ENCODE measurements at regions not wholly inside any gene's neighbourhood (a gene's known extent, or its start where the extent isn't known, plus 50 kb on each side); places are given as distances from the start of the nearest gene placed in this dataset.

- DNase-seq: no peak
Observed at GRCh38 chr10:125397608-125398007, 237.2 kb upstream of the CTBP2 start.

GRCh38 chr10:125396676-125397075, 236.3 kb upstream of the CTBP2 start:
- DNase-seq: no peak

DNA sequence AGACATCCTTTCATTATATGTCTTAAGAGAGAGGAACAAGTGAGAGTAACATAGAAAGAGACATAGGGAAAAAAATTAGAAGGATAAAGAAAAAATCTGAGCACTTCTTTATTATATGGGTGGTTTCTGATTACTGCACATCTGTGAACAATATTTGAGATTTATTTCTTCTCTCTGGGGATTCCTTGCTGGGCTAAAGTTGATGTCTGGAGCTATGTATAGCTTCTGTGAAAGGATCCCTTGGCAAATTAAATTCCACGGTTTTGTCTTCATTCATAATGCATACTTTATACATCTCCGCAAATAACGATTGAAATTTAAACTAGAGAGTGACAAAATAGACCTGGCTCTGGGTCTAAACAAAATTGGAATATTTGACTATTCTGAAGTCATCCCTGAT, 232.2 kb upstream of the CTBP2 start:
- no peak for DNase-seq

DNA sequence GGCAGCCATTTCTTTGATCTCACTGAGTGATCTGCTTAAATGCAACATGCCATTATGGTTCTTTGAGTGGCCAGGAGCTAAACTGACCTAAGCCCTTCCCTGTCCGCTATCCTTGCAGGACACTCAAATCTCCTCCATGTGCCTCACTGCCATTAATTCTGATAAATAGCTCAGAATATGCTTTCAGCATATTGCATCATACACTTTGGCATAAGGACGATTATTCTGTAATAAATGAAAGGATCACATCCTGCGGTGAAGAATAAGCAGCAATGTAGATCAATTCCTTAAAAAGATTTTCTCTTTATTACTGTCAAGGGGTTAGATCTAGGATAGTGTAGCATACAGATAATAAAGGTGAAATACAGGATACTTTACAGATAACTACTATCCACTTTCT, 231.8 kb upstream of the CTBP2 start:
- no peak for DNase-seq

DNA sequence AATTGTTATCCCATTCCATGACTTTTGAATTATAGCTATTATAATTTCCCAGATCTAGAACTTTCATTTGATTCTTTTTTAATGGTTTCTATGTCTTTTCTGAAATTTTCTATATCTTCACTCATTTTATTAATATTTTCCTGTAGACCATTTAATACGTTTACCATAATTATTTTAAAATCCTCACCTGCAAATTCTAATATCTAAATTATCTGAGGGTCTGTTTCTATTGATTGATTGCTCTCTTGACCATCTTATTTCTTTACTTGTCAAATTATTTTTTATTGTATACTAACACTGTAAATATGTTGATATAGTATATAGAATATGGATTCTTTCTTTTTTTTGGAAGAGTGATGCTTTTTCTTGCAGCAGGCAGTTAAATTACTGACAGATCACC, 229.3 kb upstream of the CTBP2 start:
- no peak for DNase-seq

GRCh38 chr10:125379592-125379991, 219.2 kb upstream of the CTBP2 start:
- no peak for DNase-seq

DNA sequence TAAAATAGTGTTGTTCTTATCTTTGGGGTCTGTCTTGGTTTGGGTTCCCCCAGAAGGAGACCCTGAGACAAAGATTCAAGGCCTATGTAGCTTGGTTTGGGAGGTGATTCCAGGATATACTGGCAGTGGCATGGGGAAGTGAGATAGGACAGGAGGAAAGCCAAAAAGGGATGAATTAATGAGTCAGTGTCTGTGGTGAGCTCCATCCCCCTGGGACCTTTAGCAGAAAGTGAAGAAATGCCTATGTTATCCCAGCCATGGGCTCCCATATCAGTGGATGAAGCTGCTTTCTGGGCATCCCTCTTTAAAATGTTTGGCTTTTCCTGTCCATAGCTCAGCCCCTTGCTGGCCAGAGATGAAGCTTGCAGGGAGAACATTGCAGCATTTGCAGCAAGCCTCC, 217.0 kb upstream of the CTBP2 start:
- no peak for DNase-seq

DNA sequence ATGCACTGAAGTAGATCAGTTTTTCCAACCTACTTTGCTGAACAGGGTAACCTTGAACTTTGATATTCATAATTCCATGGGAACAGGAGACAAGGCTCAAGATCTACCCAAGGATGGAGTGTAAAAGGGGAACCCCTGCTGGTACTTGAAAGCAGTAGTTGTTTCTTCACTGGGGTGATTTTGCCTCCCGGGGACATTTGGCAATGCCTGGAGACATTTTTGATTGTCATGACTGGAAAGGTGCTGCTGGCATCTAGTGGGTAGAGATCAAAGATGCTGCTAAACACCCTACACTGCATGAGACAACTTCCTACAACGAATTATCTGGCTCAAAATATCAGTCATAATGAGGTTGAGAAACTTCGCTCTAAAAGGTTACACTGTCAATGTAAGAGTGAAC, 214.8 kb upstream of the CTBP2 start:
- no peak for DNase-seq

- no peak for DNase-seq
Observed at GRCh38 chr10:125373546-125373945, 213.2 kb upstream of the CTBP2 start.

GRCh38 chr10:125370578-125370977, 210.2 kb upstream of the CTBP2 start:
- no peak for DNase-seq

DNA sequence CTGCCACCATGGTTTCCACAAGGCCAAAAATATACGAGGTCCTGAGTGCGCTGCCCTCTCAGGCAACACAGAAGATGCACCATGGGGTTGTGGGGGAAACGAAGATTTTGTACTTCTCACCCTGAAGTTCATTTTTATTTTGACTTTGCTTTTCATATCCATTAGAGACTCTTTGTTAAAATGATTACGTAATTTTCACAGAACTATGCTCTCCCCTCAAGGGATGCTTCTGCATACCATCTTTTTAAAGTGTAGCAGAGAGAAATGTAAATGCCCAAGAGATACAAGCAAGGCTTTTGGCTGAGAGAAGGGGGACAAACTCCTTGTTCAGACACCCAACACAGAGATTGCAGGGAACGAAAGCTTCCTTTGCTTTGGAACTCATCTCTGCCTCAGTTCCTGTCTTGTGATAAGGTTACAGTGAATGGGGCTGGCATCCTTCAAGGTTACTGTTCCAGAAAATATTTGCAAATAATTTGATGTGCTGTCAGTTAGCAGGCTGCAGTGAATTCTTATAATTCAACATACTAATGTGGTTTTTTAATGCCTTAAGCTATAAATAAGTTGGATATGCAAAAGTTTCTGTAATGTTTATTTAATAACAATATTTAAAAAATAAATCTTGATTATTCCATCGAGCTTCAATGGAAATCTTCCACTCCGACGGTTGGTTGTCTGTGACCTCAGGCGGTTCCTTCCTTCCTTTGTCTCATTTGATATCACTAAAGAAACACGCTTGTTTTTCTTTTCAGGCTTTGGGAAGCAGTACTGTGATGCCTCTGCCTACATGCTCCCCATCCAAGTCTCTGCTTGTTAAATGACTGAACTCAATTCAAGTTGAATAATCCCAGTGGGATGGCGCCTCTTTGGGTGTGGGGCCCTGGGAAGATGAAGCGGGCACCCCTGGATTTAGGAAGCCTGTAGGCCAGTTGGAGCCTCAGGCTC, 209.3 kb upstream of the CTBP2 start:
- no peak for DNase-seq

GRCh38 chr10:125368146-125368545, 207.8 kb upstream of the CTBP2 start:
- DNase-seq: no peak

DNA sequence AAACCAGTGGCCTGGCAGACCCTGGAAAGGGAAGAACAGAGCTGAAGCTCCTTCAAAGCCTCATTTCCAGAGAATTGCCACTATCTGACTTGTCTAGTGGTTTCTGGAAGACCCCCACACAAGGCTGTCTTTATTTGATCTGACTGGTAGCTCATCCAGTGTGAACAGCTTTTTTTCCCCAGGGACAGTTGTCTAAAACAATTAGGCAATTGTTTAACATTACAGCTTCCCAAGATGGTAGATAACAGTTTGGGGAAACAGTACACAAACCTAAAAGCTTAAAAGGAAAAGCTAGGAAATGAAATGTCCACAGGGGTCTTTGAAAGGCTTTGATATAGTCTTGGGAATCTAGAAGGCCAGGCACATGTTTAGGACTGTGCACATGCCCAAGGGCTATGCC, 203.4 kb upstream of the CTBP2 start:
- no peak for DNase-seq

- no peak for DNase-seq
Observed at GRCh38 chr10:125362950-125363349, 202.6 kb upstream of the CTBP2 start.

GRCh38 chr10:125359401-125359800, 199.0 kb upstream of the CTBP2 start:
- no peak for DNase-seq

GRCh38 chr10:125355657-125356056, 195.3 kb upstream of the CTBP2 start:
- no peak for DNase-seq

DNA sequence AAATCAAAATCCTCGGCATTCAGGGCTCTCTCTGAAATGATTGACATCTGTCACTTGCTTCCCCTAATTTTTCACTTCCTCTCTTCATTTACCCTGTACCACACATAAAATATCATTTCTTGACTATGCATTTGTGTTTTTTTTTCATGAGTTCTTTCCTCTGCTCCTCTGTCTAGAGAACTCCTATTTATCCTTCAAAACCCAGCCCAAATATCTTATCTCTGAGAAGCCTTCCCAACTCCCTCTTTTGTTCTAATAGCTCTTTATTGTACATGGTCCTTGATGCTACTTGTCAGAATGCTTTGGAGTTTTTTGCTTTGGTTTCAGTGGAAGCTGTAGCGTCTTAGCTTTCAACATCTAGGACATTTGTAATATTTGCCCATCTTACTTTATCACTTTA, 190.2 kb upstream of the CTBP2 start:
- no peak for DNase-seq

- no peak for DNase-seq
Observed at GRCh38 chr10:125348536-125348935, 188.2 kb upstream of the CTBP2 start.

- no peak for DNase-seq
Observed at GRCh38 chr10:125344573-125345171, 184.3 kb upstream of the CTBP2 start.

- no peak for DNase-seq
Observed at GRCh38 chr10:125343983-125344382, 183.6 kb upstream of the CTBP2 start.

GRCh38 chr10:125343118-125343925, 183.0 kb upstream of the CTBP2 start:
- DNase-seq: no peak

DNA sequence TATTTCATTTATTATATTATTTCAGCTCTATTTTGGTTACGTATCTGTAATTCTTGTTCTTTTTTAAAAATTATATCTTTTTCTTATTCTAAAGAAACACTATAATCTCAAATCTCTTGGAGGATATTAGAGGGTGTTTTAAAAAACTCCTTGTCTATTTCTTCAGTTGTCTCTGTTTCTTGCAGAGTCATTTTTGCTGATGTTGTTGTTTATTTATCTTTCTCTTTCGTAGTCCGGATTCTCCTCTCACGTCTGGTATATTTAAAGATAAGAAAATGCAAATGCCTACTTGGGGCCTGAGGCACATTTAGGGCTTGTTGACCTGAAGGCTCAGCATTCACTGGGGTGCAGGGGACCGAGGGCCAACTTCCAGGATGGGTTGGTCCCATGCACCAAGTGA, 181.2 kb upstream of the CTBP2 start:
- DNase-seq: no peak

GRCh38 chr10:125340903-125341302, 180.5 kb upstream of the CTBP2 start:
- DNase-seq: no peak

DNA sequence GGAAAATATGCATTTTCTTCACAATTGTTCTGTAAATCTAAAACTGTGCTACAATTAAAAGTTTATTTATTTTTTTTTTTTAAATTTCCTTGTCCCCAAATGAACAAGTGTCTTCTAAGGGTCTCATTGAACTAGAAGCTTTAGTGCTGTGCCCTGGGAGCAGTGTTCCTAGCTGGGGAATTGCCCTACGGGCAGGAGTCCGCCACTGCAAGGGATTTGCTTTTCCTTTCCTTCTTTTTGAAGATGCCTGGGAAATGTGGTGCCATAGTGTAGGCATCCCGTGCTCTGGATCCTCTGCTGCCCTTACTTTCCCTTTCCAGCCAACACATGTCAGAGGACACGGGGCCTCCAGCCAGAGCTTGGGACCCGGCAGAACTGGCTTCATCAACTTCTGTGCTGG, 177.1 kb upstream of the CTBP2 start:
- DNase-seq: no peak
